ENCODE measurements at regions not wholly inside any gene's neighbourhood (a gene's known extent, or its start where the extent isn't known, plus 50 kb on each side); places are given as distances from the start of the nearest gene placed in this dataset.

DNA sequence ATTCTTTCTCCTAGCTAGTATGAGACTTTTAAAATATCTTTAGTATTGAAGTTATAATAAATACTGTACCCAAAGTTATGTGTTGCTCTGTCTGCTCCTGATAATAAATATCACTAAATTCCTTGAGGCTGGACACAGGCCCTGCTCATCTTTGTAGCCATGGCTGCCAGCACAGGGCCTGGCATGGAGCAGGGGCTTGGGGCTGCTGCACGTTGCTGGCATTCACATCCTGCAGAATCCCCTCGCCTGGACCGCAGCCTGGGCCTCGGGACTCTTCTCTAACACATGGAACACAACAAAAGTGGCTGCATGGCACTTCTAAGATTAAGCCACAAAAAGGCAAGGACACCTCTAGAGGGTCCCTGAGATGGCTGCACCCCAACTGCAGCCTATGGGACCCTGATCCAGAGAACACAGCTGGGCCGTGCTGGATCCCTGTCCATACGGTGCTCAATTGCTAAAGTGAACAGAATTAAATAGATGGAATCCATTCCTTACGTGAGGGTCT, 477.5 kb upstream of the MYT1L start:
- Histone ChIP-seq H2AFZ (ENCODE audit: low read depth) (no peak overlapping the region), H3K79me2 (ENCODE audit: insufficient read depth) (no peaks in the 10 kb centered on the region), H3K4me2 (no peak overlapping the region), H3F3A (replicated peaks; ENCODE audit: insufficient read depth) (no peaks in the 10 kb centered on the region), H3K4me3 (ENCODE audit: low read depth in 2 of 2, low read length in 1 of 2) (no peak overlapping the region), H3K27me3 (ENCODE audit: insufficient read depth) (no peaks in the 10 kb centered on the region), H3K9me3 (no peaks in the 10 kb centered on the region), H3K27ac (ENCODE audit: low read depth in 2 of 2, low read length in 1 of 2) (no peak overlapping the region), H3K36me3 (replicated peaks in 1 of 2; ENCODE audit: control insufficient read depth in 1 of 2, insufficient read depth in 2 of 2, low read length in 1 of 2) (no peaks in the 10 kb centered on the region), H3K9me2 (no peaks in the 10 kb centered on the region), H4K20me1 (ENCODE audit: insufficient read depth) (no peaks in the 10 kb centered on the region), H3K9ac (no peak overlapping the region), H3K4me1 (ENCODE audit: control insufficient read depth in 1 of 2, insufficient read depth in 2 of 2, low read depth in 1 of 2, low read length in 1 of 2) (no peaks in the 10 kb centered on the region; a peak in 1 of 4 replicates)
- TF ChIP-seq SIN3A (IDR thresholded peaks at IDR 0.05; ENCODE audit: borderline replicate concordance, low read depth, low read length) (no peak), GABPA (IDR thresholded peaks at IDR 0.05; ENCODE audit: low read depth) (no peak), IRF3 (IDR thresholded peaks at IDR 0.05; ENCODE audit: low read depth, low read length) (no peak), NRF1 (IDR thresholded peaks at IDR 0.05; ENCODE audit: low read depth, low read length) (no peak), FOXM1 (IDR thresholded peaks at IDR 0.05; ENCODE audit: low read depth) (no peak), MEF2A (IDR thresholded peaks at IDR 0.05; ENCODE audit: borderline replicate concordance, low read depth) (no peak), TEAD4 (IDR thresholded peaks at IDR 0.05; ENCODE audit: borderline replicate concordance, insufficient read depth) (no peak), RXRA (IDR thresholded peaks at IDR 0.05; ENCODE audit: borderline replicate concordance, low read depth) (no peak), FOXJ3 (CRISPR knock-in tag; IDR thresholded peaks at IDR 0.05) (no peak), GATA2 (CRISPR knock-in tag; IDR thresholded peaks at IDR 0.05) (no peak), POLR2AphosphoS5 (IDR thresholded peaks at IDR 0.05; ENCODE audit: low read depth, low read length) (no peak)
- TF ChIP-seq, protein P1, sequence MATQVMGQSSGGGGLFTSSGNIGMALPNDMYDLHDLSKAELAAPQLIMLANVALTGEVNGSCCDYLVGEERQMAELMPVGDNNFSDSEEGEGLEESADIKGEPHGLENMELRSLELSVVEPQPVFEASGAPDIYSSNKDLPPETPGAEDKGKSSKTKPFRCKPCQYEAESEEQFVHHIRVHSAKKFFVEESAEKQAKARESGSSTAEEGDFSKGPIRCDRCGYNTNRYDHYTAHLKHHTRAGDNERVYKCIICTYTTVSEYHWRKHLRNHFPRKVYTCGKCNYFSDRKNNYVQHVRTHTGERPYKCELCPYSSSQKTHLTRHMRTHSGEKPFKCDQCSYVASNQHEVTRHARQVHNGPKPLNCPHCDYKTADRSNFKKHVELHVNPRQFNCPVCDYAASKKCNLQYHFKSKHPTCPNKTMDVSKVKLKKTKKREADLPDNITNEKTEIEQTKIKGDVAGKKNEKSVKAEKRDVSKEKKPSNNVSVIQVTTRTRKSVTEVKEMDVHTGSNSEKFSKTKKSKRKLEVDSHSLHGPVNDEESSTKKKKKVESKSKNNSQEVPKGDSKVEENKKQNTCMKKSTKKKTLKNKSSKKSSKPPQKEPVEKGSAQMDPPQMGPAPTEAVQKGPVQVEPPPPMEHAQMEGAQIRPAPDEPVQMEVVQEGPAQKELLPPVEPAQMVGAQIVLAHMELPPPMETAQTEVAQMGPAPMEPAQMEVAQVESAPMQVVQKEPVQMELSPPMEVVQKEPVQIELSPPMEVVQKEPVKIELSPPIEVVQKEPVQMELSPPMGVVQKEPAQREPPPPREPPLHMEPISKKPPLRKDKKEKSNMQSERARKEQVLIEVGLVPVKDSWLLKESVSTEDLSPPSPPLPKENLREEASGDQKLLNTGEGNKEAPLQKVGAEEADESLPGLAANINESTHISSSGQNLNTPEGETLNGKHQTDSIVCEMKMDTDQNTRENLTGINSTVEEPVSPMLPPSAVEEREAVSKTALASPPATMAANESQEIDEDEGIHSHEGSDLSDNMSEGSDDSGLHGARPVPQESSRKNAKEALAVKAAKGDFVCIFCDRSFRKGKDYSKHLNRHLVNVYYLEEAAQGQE (IDR thresholded peaks at IDR 0.05; ENCODE audit: low read depth, low read length) = no peak
- 16% methylated on average over 7 of the region's 7 CpGs for WGBS (ENCODE audit: low lambda C conversion rate)
- POLR2A ChIA-PET = interaction anchor here (0.6 kb wide), 1 partner anchor 13 kb away, joined by 3 read pairs; no protein-coding TSS in a partner anchor
- DNase-seq = no peak
- CTCF ChIA-PET = no interaction called here

GRCh38 chr2:2806711-2807110, 475.6 kb upstream of the MYT1L start:
- Histone ChIP-seq H3K4me2 (no peak overlapping the region), H3K9me3 (no peaks in the 10 kb centered on the region)

More at GRCh38 chr2:2806711-2807110, 475.6 kb upstream of the MYT1L start:
- TF ChIP-seq, protein P2, sequence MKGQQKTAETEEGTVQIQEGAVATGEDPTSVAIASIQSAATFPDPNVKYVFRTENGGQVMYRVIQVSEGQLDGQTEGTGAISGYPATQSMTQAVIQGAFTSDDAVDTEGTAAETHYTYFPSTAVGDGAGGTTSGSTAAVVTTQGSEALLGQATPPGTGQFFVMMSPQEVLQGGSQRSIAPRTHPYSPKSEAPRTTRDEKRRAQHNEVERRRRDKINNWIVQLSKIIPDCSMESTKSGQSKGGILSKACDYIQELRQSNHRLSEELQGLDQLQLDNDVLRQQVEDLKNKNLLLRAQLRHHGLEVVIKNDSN (IDR thresholded peaks at IDR 0.05; ENCODE audit: borderline replicate concordance, low read depth) = no peak
- TF ChIP-seq, protein P3, sequence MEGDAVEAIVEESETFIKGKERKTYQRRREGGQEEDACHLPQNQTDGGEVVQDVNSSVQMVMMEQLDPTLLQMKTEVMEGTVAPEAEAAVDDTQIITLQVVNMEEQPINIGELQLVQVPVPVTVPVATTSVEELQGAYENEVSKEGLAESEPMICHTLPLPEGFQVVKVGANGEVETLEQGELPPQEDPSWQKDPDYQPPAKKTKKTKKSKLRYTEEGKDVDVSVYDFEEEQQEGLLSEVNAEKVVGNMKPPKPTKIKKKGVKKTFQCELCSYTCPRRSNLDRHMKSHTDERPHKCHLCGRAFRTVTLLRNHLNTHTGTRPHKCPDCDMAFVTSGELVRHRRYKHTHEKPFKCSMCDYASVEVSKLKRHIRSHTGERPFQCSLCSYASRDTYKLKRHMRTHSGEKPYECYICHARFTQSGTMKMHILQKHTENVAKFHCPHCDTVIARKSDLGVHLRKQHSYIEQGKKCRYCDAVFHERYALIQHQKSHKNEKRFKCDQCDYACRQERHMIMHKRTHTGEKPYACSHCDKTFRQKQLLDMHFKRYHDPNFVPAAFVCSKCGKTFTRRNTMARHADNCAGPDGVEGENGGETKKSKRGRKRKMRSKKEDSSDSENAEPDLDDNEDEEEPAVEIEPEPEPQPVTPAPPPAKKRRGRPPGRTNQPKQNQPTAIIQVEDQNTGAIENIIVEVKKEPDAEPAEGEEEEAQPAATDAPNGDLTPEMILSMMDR (IDR thresholded peaks at IDR 0.05) = no peak
- TF ChIP-seq RFX5 (IDR thresholded peaks at IDR 0.05; ENCODE audit: low read length) (no peak), TCF12 (IDR thresholded peaks at IDR 0.05) (no peak), FOSL2 (IDR thresholded peaks at IDR 0.05; ENCODE audit: borderline replicate concordance, low read depth) (no peak)
- H3K9ac ChIP-seq = no peak overlapping the region
- no peaks in the 10 kb centered on the region; a peak in 1 of 4 replicates for H3K4me1 ChIP-seq (ENCODE audit: control insufficient read depth in 1 of 2, insufficient read depth in 2 of 2, low read depth in 1 of 2, low read length in 1 of 2)
- DNase-seq = no peak
- CTCF ChIA-PET = interaction anchor here (1.0 kb wide), 1 partner anchor 9 kb away, joined by 3 read pairs; no protein-coding TSS in a partner anchor
- no peaks in the 10 kb centered on the region for H3K36me3 ChIP-seq (replicated peaks in 1 of 2; ENCODE audit: control insufficient read depth in 1 of 2, insufficient read depth in 2 of 2, low read length in 1 of 2)
- no peaks in the 10 kb centered on the region for H3K79me2 ChIP-seq (ENCODE audit: insufficient read depth)
- no peaks in the 10 kb centered on the region for H3F3A ChIP-seq (replicated peaks; ENCODE audit: insufficient read depth)
- H3K27me3 ChIP-seq (ENCODE audit: insufficient read depth) = no peaks in the 10 kb centered on the region
- no peaks in the 10 kb centered on the region for H4K20me1 ChIP-seq (ENCODE audit: insufficient read depth)
- H3K27ac ChIP-seq (ENCODE audit: low read depth in 2 of 2, low read length in 1 of 2) = no peak overlapping the region
- no peak overlapping the region for H2AFZ ChIP-seq (ENCODE audit: low read depth)
- no peak overlapping the region for H3K4me3 ChIP-seq (ENCODE audit: low read depth in 2 of 2, low read length in 1 of 2)
- WGBS (ENCODE audit: low lambda C conversion rate) = 9% methylated on average over 6 of the region's 7 CpGs
- POLR2A ChIA-PET = no interaction called here
- no peaks in the 10 kb centered on the region for H3K9me2 ChIP-seq
